T-helper 1 cell treated with Interleukin-12 subunit alpha and Interleukin-12 subunit beta and Interleukin-4 antibody, amounts not matched to agents 30 ng/mL and 1 ng/mL, for 36 hours (primary cell): ENCODE measurements at regions not wholly inside any gene's neighbourhood (a gene's known extent, or its start where the extent isn't known, plus 50 kb on each side); places are given as distances from the start of the nearest gene placed in this dataset.
"Not testable (repeated sequence)": the region's sequence is repeated elsewhere in the genome, so short reads cannot be mapped to it uniquely, and the experiment has no call there.

Experiments
- intact Hi-C: fragments of 100-400 bp; cut with micrococcal nuclease; formaldehyde crosslinking; loops from one replicate; pipeline ENCODE4 v1.15.1; 2024

- intact Hi-C loops = no loop called here
Observed at GRCh38 chr4:43089730-43090129, 197.2 kb downstream of the GRXCR1 start.

DNA sequence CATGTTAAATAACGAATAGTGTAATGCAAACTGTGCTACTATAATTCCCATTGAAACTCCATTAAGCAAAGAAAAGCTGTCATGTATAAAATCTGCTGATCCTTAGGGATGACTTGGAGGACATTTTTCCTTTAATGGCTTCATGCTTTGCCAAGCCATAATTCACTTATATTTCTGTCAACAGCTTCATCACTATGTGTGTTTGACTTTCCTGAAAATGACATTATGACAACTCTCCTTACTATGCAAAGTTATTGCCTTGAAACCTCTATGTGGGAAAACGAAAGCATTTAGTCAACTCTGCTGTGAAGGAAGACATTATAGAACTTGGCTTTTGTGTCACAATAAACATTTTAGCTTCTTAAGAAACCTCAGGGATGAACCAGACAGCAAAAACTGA is 210.5 kb downstream of the GRXCR1 start:
- intact Hi-C loops = no loop called here

GRCh38 chr4:43112139-43112538 is 219.6 kb downstream of the GRXCR1 start:
- intact Hi-C loops = no loop called here

DNA sequence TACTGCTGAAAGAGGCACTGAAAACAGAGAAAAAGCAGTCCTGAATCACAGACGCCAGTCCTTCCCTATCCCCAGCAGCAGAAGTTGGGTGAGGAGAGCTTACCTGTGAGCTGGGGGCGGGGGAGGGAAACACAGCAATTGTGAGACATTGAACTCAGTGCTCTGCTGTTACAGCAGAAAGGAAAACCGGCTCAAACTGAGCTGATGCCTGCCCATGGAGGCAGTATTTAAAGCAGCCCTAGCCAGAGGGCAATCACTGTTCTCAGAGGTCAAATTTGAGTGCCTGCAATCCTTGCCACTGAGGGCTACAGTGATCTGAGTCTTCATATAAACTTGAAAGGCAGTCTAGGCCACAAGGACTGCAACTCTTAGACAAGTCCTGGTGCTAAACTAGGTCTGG is 220.7 kb downstream of the GRXCR1 start:
- intact Hi-C loops = no loop called here

GRCh38 chr4:43126595-43126994 is 234.1 kb downstream of the GRXCR1 start:
- intact Hi-C loops = no loop called here

- intact Hi-C loops = no loop called here
Observed at GRCh38 chr4:43130228-43131021, 237.9 kb downstream of the GRXCR1 start.

DNA sequence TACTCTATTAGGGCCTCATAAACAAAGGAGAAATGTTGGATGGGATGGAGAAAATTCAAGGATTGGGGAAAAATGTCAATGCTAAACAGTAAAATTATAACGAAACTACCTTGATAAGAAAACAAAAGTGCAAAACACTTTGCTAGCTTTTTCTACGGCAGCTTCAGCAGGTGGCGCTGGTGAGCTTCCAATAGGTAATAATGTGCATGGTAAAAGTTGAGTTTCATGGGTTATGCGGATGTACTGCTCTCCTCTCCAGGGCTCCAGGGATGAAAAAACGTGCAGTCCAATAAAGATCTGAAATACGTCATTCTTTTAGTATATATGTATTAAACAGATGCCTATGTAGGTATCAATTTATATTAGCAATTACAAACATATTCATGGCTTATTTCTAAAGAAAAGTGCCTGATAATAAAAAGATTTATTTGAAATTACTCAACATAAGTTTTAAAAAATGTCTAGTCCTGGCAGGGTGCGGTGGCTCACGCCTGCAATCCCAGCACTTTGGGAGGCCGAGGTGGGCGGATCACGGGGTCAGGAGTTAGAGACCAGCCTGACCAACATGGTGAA is 239.6 kb downstream of the GRXCR1 start:
- intact Hi-C loops = loop anchor here (1.0 kb wide), 1 partner anchor 564 kb away; no protein-coding TSS in a partner anchor

GRCh38 chr4:43133566-43133965 is 241.1 kb downstream of the GRXCR1 start:
- intact Hi-C loops = no loop called here

GRCh38 chr4:43136752-43137151 is 244.2 kb downstream of the GRXCR1 start:
- intact Hi-C loops = no loop called here

- intact Hi-C loops = no loop called here
Observed at GRCh38 chr4:43146198-43146597, 253.7 kb downstream of the GRXCR1 start.

DNA sequence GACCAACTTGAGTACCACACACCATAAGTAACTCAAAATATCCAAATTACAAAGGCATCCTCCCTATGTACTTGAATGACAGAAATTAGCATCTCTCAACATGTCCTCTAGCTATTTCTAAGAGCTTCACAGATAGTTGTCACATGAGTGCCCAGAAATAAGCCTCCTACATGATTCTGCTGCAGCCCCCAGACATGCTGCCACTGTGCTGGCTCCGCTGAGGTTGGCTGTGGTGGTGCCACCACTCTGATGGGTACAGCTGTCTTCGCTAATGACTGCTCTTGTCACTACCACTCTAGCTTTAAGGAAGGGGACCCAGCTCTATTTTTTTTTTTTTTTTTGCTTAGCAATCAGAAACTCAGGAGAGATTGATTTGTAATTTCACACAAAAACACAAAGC is 256.0 kb downstream of the GRXCR1 start:
- intact Hi-C loops = no loop called here

DNA sequence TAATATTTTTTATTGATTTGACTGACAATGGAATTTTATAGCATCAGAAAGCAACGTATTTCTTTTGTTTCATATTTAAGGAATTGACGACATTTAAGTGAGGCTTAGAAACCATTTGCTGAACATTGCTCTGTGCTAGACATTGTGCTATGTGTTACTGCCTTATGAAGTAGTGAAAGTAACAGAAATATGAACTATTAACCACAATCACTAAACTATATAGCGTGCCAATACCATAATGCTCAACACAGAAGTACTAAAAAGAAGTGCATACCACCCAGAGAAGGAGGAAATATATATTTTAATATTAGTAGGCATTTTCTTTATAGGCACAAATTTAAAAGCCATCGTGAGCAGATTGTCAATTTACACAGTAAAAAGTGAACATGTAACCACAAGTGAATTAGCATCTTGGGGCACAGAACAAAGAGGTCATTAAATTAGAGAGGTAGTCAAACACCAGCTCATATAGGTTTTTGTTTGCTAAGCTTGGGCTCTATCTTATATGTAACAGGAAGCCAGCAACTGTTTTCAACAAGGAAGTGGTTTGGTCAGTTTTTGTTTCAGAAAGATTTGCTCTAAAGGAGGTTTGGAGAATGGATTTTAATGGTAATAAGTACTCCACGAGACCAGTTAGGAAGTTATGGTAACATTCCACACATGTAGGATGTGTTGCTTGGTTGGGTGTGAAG is 270.7 kb downstream of the GRXCR1 start:
- intact Hi-C loops = no loop called here

DNA sequence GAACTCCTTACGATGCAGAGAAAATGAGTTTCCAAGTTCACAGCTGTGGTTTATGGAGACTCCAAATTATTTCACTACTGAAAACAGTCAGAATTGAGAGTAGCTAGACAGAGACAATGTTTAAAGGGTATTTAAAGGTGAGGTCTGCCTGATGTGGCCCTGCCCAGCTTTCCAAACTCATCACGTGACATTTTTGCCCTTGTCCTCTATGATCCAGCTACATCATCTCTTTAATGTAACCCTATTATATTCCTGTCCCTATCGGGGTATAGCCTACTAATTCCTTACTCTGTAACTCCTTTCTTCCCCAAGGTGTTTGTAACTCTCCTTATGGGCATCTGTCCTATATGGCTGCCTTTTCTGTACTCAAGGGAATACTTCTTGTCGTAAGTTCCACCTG is 297.2 kb downstream of the GRXCR1 start:
- intact Hi-C loops = no loop called here

DNA sequence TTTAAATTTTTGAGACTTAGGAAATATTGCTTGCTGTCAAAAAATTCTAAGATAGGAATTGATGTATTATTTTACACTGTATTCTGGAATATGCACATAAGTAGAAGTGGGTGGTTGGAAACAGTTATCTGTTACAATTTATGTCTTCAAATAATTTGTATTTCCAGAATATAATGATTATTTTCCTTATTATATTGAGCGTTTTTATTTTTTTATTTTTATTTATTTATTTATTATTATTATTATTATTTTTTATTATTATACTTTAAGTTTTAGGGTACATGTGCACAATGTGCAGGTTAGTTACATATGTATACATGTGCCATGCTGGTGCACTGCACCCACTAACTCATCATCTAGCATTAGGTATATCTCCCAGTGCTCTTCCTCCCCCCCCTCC is 320.1 kb downstream of the GRXCR1 start:
- intact Hi-C loops = not testable (repeated sequence)

- intact Hi-C loops = no loop called here
Observed at GRCh38 chr4:43223820-43224219, 331.3 kb downstream of the GRXCR1 start.

DNA sequence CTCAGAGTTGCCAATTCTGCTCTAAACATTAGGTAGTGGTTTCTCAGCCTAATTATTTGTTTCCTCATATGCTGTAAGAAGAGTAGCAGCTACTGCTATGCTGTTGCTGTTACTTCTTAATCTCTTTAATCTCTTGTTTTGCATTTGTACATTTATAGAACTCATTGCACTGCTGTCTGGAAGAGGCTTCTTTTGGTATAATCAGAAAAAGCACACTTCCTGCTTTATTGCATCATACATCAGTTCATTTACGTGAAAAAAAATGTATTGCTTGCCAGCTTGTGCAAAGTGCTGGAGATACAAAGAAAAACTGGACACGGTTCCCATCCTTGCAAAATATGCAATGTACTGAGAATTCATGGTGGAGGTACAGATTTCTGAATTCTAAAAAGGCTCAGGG is 332.0 kb downstream of the GRXCR1 start:
- intact Hi-C loops = no loop called here

- intact Hi-C loops = no loop called here
Observed at GRCh38 chr4:43233321-43233720, 340.8 kb downstream of the GRXCR1 start.

GRCh38 chr4:43234626-43235415 is 342.3 kb downstream of the GRXCR1 start:
- intact Hi-C loops = no loop called here

GRCh38 chr4:43238008-43238407 is 345.5 kb downstream of the GRXCR1 start:
- intact Hi-C loops = no loop called here

DNA sequence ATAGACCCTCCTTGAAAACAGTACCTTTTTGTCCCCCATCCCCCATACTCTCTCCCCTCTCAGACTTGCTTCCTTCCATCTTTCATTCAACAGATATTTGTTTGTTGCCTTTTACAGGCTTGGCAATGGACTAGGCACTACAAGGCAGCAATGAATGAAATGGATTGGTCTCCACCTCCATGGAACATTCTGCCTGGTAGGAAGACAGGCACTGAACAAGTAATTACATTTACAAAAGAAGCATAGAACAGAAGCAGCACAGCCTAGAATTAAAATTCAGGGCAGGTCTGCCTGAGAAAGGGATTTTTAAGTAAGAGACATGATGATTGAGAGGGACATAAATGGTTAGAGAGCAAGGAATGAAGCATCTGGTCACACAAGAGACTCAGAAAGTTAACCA is 346.1 kb downstream of the GRXCR1 start:
- intact Hi-C loops = no loop called here

DNA sequence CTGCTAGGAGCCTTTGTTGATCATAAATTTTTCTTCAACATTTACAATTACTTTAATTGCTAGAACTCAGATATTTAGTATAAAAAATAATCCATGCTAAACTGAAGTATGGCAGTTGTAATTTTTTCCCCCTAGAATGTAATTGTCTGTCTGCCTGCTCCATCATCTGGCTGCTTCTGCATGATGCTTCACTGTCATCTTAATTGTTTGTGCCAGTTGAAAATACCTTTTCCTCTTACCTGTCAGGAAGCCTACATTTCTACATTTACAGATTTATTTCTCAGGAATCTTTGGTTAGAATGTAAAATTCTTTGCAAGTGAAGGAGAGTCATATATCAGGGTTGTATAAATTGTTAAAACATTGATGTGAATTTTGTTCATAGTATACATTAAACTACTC is 348.6 kb downstream of the GRXCR1 start:
- intact Hi-C loops = no loop called here

GRCh38 chr4:43242606-43243005 is 350.1 kb downstream of the GRXCR1 start:
- intact Hi-C loops = no loop called here
